GM21576 (cell line): ENCODE measurements at regions not wholly inside any gene's neighbourhood (a gene's known extent, or its start where the extent isn't known, plus 50 kb on each side); places are given as distances from the start of the nearest gene placed in this dataset.

Experiments used
- ATAC-seq: cut with Tn5 transposase; IDR thresholded peaks from one replicate; pipeline ENCODE4 v1.9.1; 2021; ENCODE audit warnings: mild to moderate bottlenecking, moderate library complexity; ENCODE audit not compliant: unreplicated experiment

GRCh38 chr11:43574949-43575912 lies 105.3 kb upstream of the HSD17B12 start:
- no peak for ATAC-seq

GRCh38 chr11:43575913-43576310 lies 104.6 kb upstream of the HSD17B12 start:
- no peak for ATAC-seq

- ATAC-seq, result no peak
Observed at GRCh38 chr11:43576320-43576802, 104.2 kb upstream of the HSD17B12 start.

- no peak for ATAC-seq
Observed at GRCh38 chr11:43576803-43577521, 103.6 kb upstream of the HSD17B12 start.

GRCh38 chr11:43577566-43578264 lies 102.8 kb upstream of the HSD17B12 start:
- no peak for ATAC-seq

GRCh38 chr11:43578346-43579170 lies 102.0 kb upstream of the HSD17B12 start:
- ATAC-seq, result no peak

- ATAC-seq, result no peak
Observed at GRCh38 chr11:43579171-43579918, 101.2 kb upstream of the HSD17B12 start.

GRCh38 chr11:43579919-43580276 lies 100.6 kb upstream of the HSD17B12 start:
- no peak for ATAC-seq

GRCh38 chr11:43580735-43581369 lies 99.7 kb upstream of the HSD17B12 start:
- no peak for ATAC-seq

- ATAC-seq, result no peak
Observed at GRCh38 chr11:43581370-43582023, 99.0 kb upstream of the HSD17B12 start.

GRCh38 chr11:43582024-43582862 lies 98.3 kb upstream of the HSD17B12 start:
- no peak for ATAC-seq

GRCh38 chr11:43582863-43583462 lies 97.6 kb upstream of the HSD17B12 start:
- no peak for ATAC-seq

GRCh38 chr11:43583548-43583947 lies 97.0 kb upstream of the HSD17B12 start:
- no peak for ATAC-seq

GRCh38 chr11:43585877-43586608 lies 94.5 kb upstream of the HSD17B12 start:
- ATAC-seq, result no peak

- ATAC-seq, result no peak
Observed at GRCh38 chr11:43589601-43590250, 90.8 kb upstream of the HSD17B12 start.

- ATAC-seq, result no peak
Observed at GRCh38 chr11:43601511-43601910, 79.0 kb upstream of the HSD17B12 start.
